ENCODE measurements at regions not wholly inside any gene's neighbourhood (a gene's known extent, or its start where the extent isn't known, plus 50 kb on each side); places are given as distances from the start of the nearest gene placed in this dataset.

DNA sequence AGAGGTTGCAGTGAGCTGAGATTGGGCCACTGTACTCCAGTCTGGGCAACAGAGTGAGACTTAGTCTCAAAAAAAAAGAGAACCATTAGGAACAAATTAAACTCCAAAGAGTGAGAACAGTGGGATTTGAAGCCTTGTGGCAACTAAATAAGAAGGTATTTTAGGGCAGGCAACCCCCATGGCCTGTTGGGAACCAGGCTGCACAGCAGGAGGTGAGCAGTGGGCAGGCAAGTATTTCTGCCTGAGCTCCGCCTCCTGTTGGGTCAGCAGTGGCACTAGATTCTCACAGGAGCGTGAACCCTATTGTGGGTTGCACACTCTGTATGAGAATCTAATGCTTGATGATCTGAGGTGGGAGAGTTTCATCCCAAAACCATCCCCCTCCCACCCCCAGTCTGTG, 57.6 kb upstream of the MED9 start:
- Histone ChIP-seq H3K9me2 (replicated peaks; ENCODE audit: insufficient read depth, low read length) (no peaks in the 10 kb centered on the region), H3K79me2 (ENCODE audit: insufficient read depth, low read length) (no peaks in the 10 kb centered on the region), H2AFZ (ENCODE audit: low read depth, low read length, severe bottlenecking) (no peak overlapping the region), H3K9me3 (ENCODE audit: insufficient read depth, low read length) (peaks cover 11% of the 10 kb centered on the region; the same call in 1 of the 2 replicates), H3K27ac (ENCODE audit: low read depth, low read length) (no peak overlapping the region), H3K36me3 (ENCODE audit: low read length) (no peaks in the 10 kb centered on the region), H3K27me3 (ENCODE audit: low read length) (no peaks in the 10 kb centered on the region), H3K4me2 (ENCODE audit: low read depth, low read length, poor library complexity, severe bottlenecking) (no peak overlapping the region), H4K20me1 (ENCODE audit: low read depth, low read length) (no peaks in the 10 kb centered on the region), H3F3A (ENCODE audit: insufficient read depth) (no peaks in the 10 kb centered on the region), H3K4me3 (ENCODE audit: insufficient read depth, low read length, poor library complexity, severe bottlenecking) (no peak overlapping the region), H3K9ac (ENCODE audit: low read length) (no peak overlapping the region)
- TF ChIP-seq EZH2phosphoT487 (conservative IDR thresholded peaks at IDR 0.05; ENCODE audit: low read length) = no peak
- TF ChIP-seq, protein P1, sequence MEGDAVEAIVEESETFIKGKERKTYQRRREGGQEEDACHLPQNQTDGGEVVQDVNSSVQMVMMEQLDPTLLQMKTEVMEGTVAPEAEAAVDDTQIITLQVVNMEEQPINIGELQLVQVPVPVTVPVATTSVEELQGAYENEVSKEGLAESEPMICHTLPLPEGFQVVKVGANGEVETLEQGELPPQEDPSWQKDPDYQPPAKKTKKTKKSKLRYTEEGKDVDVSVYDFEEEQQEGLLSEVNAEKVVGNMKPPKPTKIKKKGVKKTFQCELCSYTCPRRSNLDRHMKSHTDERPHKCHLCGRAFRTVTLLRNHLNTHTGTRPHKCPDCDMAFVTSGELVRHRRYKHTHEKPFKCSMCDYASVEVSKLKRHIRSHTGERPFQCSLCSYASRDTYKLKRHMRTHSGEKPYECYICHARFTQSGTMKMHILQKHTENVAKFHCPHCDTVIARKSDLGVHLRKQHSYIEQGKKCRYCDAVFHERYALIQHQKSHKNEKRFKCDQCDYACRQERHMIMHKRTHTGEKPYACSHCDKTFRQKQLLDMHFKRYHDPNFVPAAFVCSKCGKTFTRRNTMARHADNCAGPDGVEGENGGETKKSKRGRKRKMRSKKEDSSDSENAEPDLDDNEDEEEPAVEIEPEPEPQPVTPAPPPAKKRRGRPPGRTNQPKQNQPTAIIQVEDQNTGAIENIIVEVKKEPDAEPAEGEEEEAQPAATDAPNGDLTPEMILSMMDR (IDR thresholded peaks at IDR 0.05; ENCODE audit: insufficient read depth, low read length, poor library complexity, severe bottlenecking) = no peak

DNA sequence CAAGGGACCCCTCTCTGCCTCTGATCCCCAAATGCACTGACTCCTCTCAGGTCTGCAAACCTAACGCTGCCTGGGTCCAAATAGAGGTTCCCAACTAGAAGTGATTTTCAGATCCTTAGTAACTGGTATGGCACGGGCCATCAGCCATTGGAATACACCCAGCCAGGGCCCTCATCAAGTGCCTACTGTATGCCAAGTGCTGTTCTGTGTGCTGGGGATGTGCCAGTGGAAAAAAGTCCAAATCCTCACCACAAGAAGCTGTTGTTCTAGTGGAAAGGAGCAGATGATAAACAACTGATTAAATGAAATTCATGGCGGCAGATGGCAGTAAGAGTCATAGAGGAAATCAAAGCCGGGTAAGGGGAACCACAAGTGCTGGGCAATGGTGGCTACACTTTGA, 57.2 kb upstream of the MED9 start:
- Histone ChIP-seq H3K27ac (ENCODE audit: low read depth, low read length) (no peak overlapping the region), H2AFZ (ENCODE audit: low read depth, low read length, severe bottlenecking) (no peak overlapping the region), H3F3A (ENCODE audit: insufficient read depth) (no peaks in the 10 kb centered on the region), H3K9ac (ENCODE audit: low read length) (no peak overlapping the region), H3K27me3 (ENCODE audit: low read length) (no peaks in the 10 kb centered on the region), H3K79me2 (ENCODE audit: insufficient read depth, low read length) (no peaks in the 10 kb centered on the region), H3K9me3 (ENCODE audit: insufficient read depth, low read length) (peaks cover 16% of the 10 kb centered on the region; the same call in 1 of the 2 replicates), H4K20me1 (ENCODE audit: low read depth, low read length) (no peaks in the 10 kb centered on the region), H3K4me2 (ENCODE audit: low read depth, low read length, poor library complexity, severe bottlenecking) (no peak overlapping the region), H3K4me3 (ENCODE audit: insufficient read depth, low read length, poor library complexity, severe bottlenecking) (no peak overlapping the region), H3K36me3 (ENCODE audit: low read length) (no peaks in the 10 kb centered on the region), H3K9me2 (replicated peaks; ENCODE audit: insufficient read depth, low read length) (no peaks in the 10 kb centered on the region)
- TF ChIP-seq EZH2phosphoT487 (conservative IDR thresholded peaks at IDR 0.05; ENCODE audit: low read length) = no peak
- TF ChIP-seq, protein P1 (IDR thresholded peaks at IDR 0.05; ENCODE audit: insufficient read depth, low read length, poor library complexity, severe bottlenecking) = no peak

DNA sequence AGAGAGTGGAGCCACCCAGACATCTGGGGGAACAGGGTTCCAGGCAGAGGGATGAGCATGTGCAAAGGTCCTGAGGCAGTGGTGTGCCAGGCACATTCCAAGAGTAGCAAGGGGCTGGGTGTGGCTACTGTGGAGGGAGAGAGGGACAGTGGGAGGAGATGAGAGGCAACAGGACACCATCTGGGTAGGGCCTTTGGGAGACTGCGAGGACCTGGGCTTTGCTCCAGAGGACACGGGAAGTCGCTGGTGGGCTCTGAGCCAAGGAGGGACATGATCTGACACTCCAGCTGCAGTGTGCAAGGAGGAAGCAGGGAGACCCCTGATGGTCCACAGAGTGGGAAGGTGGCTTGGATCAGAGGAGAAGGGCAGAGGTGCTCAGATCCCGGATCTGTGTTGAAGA, 56.7 kb upstream of the MED9 start:
- Histone ChIP-seq H3K27me3 (ENCODE audit: low read length) (no peaks in the 10 kb centered on the region), H3K36me3 (ENCODE audit: low read length) (no peaks in the 10 kb centered on the region), H3F3A (ENCODE audit: insufficient read depth) (no peaks in the 10 kb centered on the region), H3K79me2 (ENCODE audit: insufficient read depth, low read length) (no peaks in the 10 kb centered on the region), H2AFZ (ENCODE audit: low read depth, low read length, severe bottlenecking) (no peak overlapping the region), H3K4me3 (ENCODE audit: insufficient read depth, low read length, poor library complexity, severe bottlenecking) (no peak overlapping the region), H3K9me2 (replicated peaks; ENCODE audit: insufficient read depth, low read length) (no peaks in the 10 kb centered on the region), H4K20me1 (ENCODE audit: low read depth, low read length) (no peaks in the 10 kb centered on the region), H3K9ac (ENCODE audit: low read length) (no peak overlapping the region), H3K4me2 (ENCODE audit: low read depth, low read length, poor library complexity, severe bottlenecking) (no peak overlapping the region), H3K9me3 (ENCODE audit: insufficient read depth, low read length) (peaks cover 20% of the 10 kb centered on the region; the same call in 1 of the 2 replicates), H3K27ac (ENCODE audit: low read depth, low read length) (no peak overlapping the region)
- TF ChIP-seq, protein P1 (IDR thresholded peaks at IDR 0.05; ENCODE audit: insufficient read depth, low read length, poor library complexity, severe bottlenecking) = no peak
- no peak for TF ChIP-seq EZH2phosphoT487 (conservative IDR thresholded peaks at IDR 0.05; ENCODE audit: low read length)

Data from SU-DHL-6 (cell line).